Stimulated activated CD4-positive, alpha-beta T cell treated with anti-CD3 and anti-CD28 coated beads, Interleukin-1b, Interleukin-23, amount 100 ng/mL, for 4 hours (primary cell): ENCODE measurements at regions not wholly inside any gene's neighbourhood (a gene's known extent, or its start where the extent isn't known, plus 50 kb on each side); places are given as distances from the start of the nearest gene placed in this dataset.

Experiments
- DNase-seq, 2 donors: peaks; one replicate each; pipeline ENCODE4 v3.0.0-alpha.2; 2020; ENCODE audit warnings: low read depth in 2 of 2

- DNase-seq: no peak
Measured at GRCh38 chr11:71201936-71202597, 50.3 kb downstream of the SHANK2 start.

- no peak for DNase-seq
Measured at GRCh38 chr11:71201231-71201630, 51.1 kb downstream of the SHANK2 start.

- no peak for DNase-seq
Measured at GRCh38 chr11:71200761-71201160, 51.6 kb downstream of the SHANK2 start.

GRCh38 chr11:71200172-71200716 is 52.1 kb downstream of the SHANK2 start:
- DNase-seq: no peak

GRCh38 chr11:71199226-71199820 is 53.1 kb downstream of the SHANK2 start:
- no peak for DNase-seq

- no peak for DNase-seq
Measured at GRCh38 chr11:71198823-71199165, 53.6 kb downstream of the SHANK2 start.

GRCh38 chr11:71198141-71198822 is 54.1 kb downstream of the SHANK2 start:
- no peak for DNase-seq

GRCh38 chr11:71197096-71197495 is 55.3 kb downstream of the SHANK2 start:
- no peak for DNase-seq

GRCh38 chr11:71194710-71195109 is 57.7 kb downstream of the SHANK2 start:
- no peak for DNase-seq

- DNase-seq: no peak
Measured at GRCh38 chr11:71193431-71193830, 58.9 kb downstream of the SHANK2 start.

- DNase-seq: no peak
Measured at GRCh38 chr11:71192629-71193028, 59.7 kb downstream of the SHANK2 start.

- no peak for DNase-seq
Measured at GRCh38 chr11:71191201-71191600, 61.2 kb downstream of the SHANK2 start.

- DNase-seq: no peak
Measured at GRCh38 chr11:71190551-71190950, 61.8 kb downstream of the SHANK2 start.

- no peak for DNase-seq
Measured at GRCh38 chr11:71189768-71190315, 62.5 kb downstream of the SHANK2 start.

- DNase-seq: no peak
Measured at GRCh38 chr11:71188886-71189767, 63.2 kb downstream of the SHANK2 start.

GRCh38 chr11:71188073-71188472 is 64.3 kb downstream of the SHANK2 start:
- no peak for DNase-seq

- DNase-seq: no peak
Measured at GRCh38 chr11:71186806-71187205, 65.6 kb downstream of the SHANK2 start.

GRCh38 chr11:71185411-71185810 is 67.0 kb downstream of the SHANK2 start:
- DNase-seq: no peak

GRCh38 chr11:71184421-71185210 is 67.8 kb downstream of the SHANK2 start:
- no peak for DNase-seq

- no peak for DNase-seq
Measured at GRCh38 chr11:71183878-71184277, 68.5 kb downstream of the SHANK2 start.
